H1 (cell line): ENCODE measurements at regions not wholly inside any gene's neighbourhood (a gene's known extent, or its start where the extent isn't known, plus 50 kb on each side); places are given as distances from the start of the nearest gene placed in this dataset.
"Not testable (repeated sequence)": the region's sequence is repeated elsewhere in the genome, so short reads cannot be mapped to it uniquely, and the experiment has no call there.

Source experiments
- PHF8 ChIP-seq: fragments of 200-600 bp; sonication (generic); conservative IDR thresholded peaks from 2 replicates; pipeline ENCODE4 v1.7.1; 2012; ENCODE audit warnings: low read depth, mild to moderate bottlenecking, inconsistent platforms, low read length, moderate library complexity
- SP4 ChIP-seq: IDR thresholded peaks from 2 replicates; pipeline ENCODE4 v1.6.1; 2012; ENCODE audit warnings: low read length, inconsistent platforms

GRCh38 chr11:23887122-23887521 lies 609.7 kb upstream of the LUZP2 start:
- not testable (repeated sequence) for TF ChIP-seq SP4, PHF8
